ENCODE measurements at regions not wholly inside any gene's neighbourhood (a gene's known extent, or its start where the extent isn't known, plus 50 kb on each side); places are given as distances from the start of the nearest gene placed in this dataset.

- TF ChIP-seq POLR2A (IDR thresholded peaks at IDR 0.05), result no peak
- TF ChIP-seq CTCF (IDR thresholded peaks at IDR 0.05), result no peak
- intact Hi-C loops (cut with DNase I), result no loop called here
- WGBS, 2 donors, result 81 to 90% methylated on average over 2 of the region's 2 CpGs
- DNase-seq (no peak), ATAC-seq (no peak)
- Histone ChIP-seq H3K27me3 (no peaks in the 10 kb centered on the region), H3K9me3 (no peaks in the 10 kb centered on the region), H3K36me3 (replicated peaks in 1 of 2; ENCODE audit: insufficient read depth in 1 of 2, low read depth in 2 of 2) (no peaks in the 10 kb centered on the region), H3K4me3 (no peak overlapping the region), H3K27ac (no peak overlapping the region), H3K4me1 (no peaks in the 10 kb centered on the region)
These were observed 701.2 kb upstream of the IGFBP3 start for GRCh38 chr7:46622251-46622650.

- DNase-seq, result no peak
- intact Hi-C loops (cut with DNase I), result no loop called here
- no peaks in the 10 kb centered on the region for H3K4me1 ChIP-seq
- no peak for TF ChIP-seq CTCF (IDR thresholded peaks at IDR 0.05)
- TF ChIP-seq POLR2A (IDR thresholded peaks at IDR 0.05), result no peak
- H3K4me3 ChIP-seq, result no peak overlapping the region
- no peak for ATAC-seq
- H3K27ac ChIP-seq, result no peak overlapping the region
- WGBS, 2 donors, result 34 to 52% methylated on average over 3 of the region's 3 CpGs
- no peaks in the 10 kb centered on the region for H3K27me3 ChIP-seq
- H3K36me3 ChIP-seq (replicated peaks in 1 of 2; ENCODE audit: insufficient read depth in 1 of 2, low read depth in 2 of 2), result no peaks in the 10 kb centered on the region
- H3K9me3 ChIP-seq, result no peaks in the 10 kb centered on the region
These were observed 698.7 kb upstream of the IGFBP3 start for GRCh38 chr7:46619723-46620310.

GRCh38 chr7:46616636-46617035, 695.6 kb upstream of the IGFBP3 start:
- H3K4me3 ChIP-seq, result no peak overlapping the region
- no peaks in the 10 kb centered on the region for H3K36me3 ChIP-seq (replicated peaks in 1 of 2; ENCODE audit: insufficient read depth in 1 of 2, low read depth in 2 of 2)
- intact Hi-C loops (cut with DNase I), result no loop called here
- TF ChIP-seq POLR2A (IDR thresholded peaks at IDR 0.05), result no peak
- no peak for TF ChIP-seq CTCF (IDR thresholded peaks at IDR 0.05)
- peaks cover 10% of the 10 kb centered on the region for H3K4me1 ChIP-seq
- no peak for ATAC-seq
- H3K9me3 ChIP-seq, result no peaks in the 10 kb centered on the region
- H3K27me3 ChIP-seq, result no peaks in the 10 kb centered on the region
- H3K27ac ChIP-seq, result no peak overlapping the region
- DNase-seq, result no peak
- 85 to 90% methylated on average over 1 of the region's 1 CpG for WGBS, 2 donors

GRCh38 chr7:46613551-46613950, 692.5 kb upstream of the IGFBP3 start:
- Histone ChIP-seq H3K4me1 (peaks cover 17% of the 10 kb centered on the region), H3K36me3 (replicated peaks in 1 of 2; ENCODE audit: insufficient read depth in 1 of 2, low read depth in 2 of 2) (no peaks in the 10 kb centered on the region), H3K4me3 (no peak overlapping the region), H3K9me3 (no peaks in the 10 kb centered on the region), H3K27ac (no peak overlapping the region), H3K27me3 (no peaks in the 10 kb centered on the region)
- intact Hi-C loops (cut with DNase I), result no loop called here
- ATAC-seq (no peak), DNase-seq (no peak)
- TF ChIP-seq POLR2A (IDR thresholded peaks at IDR 0.05) (no peak), CTCF (IDR thresholded peaks at IDR 0.05) (no peak)
- 3 to 13% methylated on average over 1 of the region's 1 CpG for WGBS, 2 donors

GRCh38 chr7:46613116-46613515, 692.0 kb upstream of the IGFBP3 start:
- DNase-seq (no peak), ATAC-seq (no peak)
- TF ChIP-seq CTCF (IDR thresholded peaks at IDR 0.05), result no peak
- no peak for TF ChIP-seq POLR2A (IDR thresholded peaks at IDR 0.05)
- WGBS, 2 donors, result 72 to 78% methylated on average over 5 of the region's 5 CpGs
- Histone ChIP-seq H3K27me3 (no peaks in the 10 kb centered on the region), H3K27ac (no peak overlapping the region), H3K36me3 (replicated peaks in 1 of 2; ENCODE audit: insufficient read depth in 1 of 2, low read depth in 2 of 2) (no peaks in the 10 kb centered on the region), H3K4me1 (peaks cover 17% of the 10 kb centered on the region), H3K4me3 (no peak overlapping the region), H3K9me3 (no peaks in the 10 kb centered on the region)
- intact Hi-C loops (cut with DNase I), result no loop called here
